ENCODE measurements at regions not wholly inside any gene's neighbourhood (a gene's known extent, or its start where the extent isn't known, plus 50 kb on each side); places are given as distances from the start of the nearest gene placed in this dataset.

DNA sequence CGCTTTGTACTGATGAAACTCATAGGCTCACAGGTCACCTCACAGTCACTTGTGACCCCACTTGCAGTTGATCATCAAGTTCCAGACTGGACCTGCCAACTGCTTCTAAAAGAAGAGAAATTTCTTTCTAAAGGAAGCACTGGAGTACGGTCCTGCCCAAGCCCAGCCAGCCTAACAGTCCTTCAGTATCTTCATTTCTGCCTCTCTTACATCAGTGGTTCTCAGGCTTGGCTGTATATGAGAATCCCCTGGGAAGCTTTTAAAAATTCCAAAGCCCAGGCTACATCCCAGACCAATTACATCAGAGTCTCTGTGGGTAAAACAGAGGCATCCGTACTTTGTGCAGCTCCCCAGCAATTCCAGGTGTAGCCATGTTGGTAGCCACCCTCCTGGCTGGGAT lies 282.1 kb downstream of the NFIB start:
- no peak for TF ChIP-seq TEAD4 (IDR thresholded peaks at IDR 0.05)
- TF ChIP-seq EP300 (IDR thresholded peaks at IDR 0.05; ENCODE audit: borderline replicate concordance): no peak
- no peak for TF ChIP-seq ZBTB7A (IDR thresholded peaks at IDR 0.05; ENCODE audit: low read depth)
- TF ChIP-seq CEBPB (IDR thresholded peaks at IDR 0.05): no peak
- TF ChIP-seq, protein P1, sequence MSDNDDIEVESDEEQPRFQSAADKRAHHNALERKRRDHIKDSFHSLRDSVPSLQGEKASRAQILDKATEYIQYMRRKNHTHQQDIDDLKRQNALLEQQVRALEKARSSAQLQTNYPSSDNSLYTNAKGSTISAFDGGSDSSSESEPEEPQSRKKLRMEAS (IDR thresholded peaks at IDR 0.05): no peak
- TF ChIP-seq TCF12 (IDR thresholded peaks at IDR 0.05; ENCODE audit: low read depth): no peak
- TF ChIP-seq, protein P2, sequence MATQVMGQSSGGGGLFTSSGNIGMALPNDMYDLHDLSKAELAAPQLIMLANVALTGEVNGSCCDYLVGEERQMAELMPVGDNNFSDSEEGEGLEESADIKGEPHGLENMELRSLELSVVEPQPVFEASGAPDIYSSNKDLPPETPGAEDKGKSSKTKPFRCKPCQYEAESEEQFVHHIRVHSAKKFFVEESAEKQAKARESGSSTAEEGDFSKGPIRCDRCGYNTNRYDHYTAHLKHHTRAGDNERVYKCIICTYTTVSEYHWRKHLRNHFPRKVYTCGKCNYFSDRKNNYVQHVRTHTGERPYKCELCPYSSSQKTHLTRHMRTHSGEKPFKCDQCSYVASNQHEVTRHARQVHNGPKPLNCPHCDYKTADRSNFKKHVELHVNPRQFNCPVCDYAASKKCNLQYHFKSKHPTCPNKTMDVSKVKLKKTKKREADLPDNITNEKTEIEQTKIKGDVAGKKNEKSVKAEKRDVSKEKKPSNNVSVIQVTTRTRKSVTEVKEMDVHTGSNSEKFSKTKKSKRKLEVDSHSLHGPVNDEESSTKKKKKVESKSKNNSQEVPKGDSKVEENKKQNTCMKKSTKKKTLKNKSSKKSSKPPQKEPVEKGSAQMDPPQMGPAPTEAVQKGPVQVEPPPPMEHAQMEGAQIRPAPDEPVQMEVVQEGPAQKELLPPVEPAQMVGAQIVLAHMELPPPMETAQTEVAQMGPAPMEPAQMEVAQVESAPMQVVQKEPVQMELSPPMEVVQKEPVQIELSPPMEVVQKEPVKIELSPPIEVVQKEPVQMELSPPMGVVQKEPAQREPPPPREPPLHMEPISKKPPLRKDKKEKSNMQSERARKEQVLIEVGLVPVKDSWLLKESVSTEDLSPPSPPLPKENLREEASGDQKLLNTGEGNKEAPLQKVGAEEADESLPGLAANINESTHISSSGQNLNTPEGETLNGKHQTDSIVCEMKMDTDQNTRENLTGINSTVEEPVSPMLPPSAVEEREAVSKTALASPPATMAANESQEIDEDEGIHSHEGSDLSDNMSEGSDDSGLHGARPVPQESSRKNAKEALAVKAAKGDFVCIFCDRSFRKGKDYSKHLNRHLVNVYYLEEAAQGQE (IDR thresholded peaks at IDR 0.05; ENCODE audit: low read depth): no peak
- TF ChIP-seq EGR1 (IDR thresholded peaks at IDR 0.05): no peak
- TF ChIP-seq TAF1 (IDR thresholded peaks at IDR 0.05; ENCODE audit: low read depth): no peak
- TF ChIP-seq, protein P3, sequence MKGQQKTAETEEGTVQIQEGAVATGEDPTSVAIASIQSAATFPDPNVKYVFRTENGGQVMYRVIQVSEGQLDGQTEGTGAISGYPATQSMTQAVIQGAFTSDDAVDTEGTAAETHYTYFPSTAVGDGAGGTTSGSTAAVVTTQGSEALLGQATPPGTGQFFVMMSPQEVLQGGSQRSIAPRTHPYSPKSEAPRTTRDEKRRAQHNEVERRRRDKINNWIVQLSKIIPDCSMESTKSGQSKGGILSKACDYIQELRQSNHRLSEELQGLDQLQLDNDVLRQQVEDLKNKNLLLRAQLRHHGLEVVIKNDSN (IDR thresholded peaks at IDR 0.05): no peak
- no peak for TF ChIP-seq CREB1 (IDR thresholded peaks at IDR 0.05; ENCODE audit: low read depth)
- TF ChIP-seq NFIC (IDR thresholded peaks at IDR 0.05): no peak

DNA sequence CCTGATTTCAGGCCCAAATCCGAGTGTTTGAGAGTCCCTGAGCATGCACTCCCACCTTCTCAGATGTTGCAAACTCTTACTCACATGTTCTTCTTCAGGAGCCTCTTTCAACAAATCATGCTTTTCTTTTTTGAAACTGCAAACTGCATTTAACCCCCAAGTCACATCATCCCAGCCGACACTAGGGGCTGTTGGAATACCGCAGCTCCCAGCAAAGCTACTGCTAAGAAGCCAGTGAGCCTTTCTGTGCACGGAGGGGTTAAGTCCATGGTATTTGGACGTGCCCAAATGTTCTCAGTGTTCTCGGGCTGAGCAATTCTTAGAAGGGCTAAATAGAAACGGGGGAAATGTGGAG lies 282.9 kb downstream of the NFIB start:
- TF ChIP-seq EP300 (IDR thresholded peaks at IDR 0.05; ENCODE audit: borderline replicate concordance) (peak; percentile 23; the same call in 1 of the 2 replicates), TEAD4 (IDR thresholded peaks at IDR 0.05) (peak; percentile 62; the same call in 1 of the 2 replicates), NFIC (IDR thresholded peaks at IDR 0.05) (0 out of 2 replicates have a peak, but pooled peaks have one; percentile 13)
- TF ChIP-seq, protein P2 (IDR thresholded peaks at IDR 0.05; ENCODE audit: low read depth): no peak
- TF ChIP-seq, protein P1 (IDR thresholded peaks at IDR 0.05): 0 out of 2 replicates have a peak, but pooled peaks have one; percentile 13

DNA sequence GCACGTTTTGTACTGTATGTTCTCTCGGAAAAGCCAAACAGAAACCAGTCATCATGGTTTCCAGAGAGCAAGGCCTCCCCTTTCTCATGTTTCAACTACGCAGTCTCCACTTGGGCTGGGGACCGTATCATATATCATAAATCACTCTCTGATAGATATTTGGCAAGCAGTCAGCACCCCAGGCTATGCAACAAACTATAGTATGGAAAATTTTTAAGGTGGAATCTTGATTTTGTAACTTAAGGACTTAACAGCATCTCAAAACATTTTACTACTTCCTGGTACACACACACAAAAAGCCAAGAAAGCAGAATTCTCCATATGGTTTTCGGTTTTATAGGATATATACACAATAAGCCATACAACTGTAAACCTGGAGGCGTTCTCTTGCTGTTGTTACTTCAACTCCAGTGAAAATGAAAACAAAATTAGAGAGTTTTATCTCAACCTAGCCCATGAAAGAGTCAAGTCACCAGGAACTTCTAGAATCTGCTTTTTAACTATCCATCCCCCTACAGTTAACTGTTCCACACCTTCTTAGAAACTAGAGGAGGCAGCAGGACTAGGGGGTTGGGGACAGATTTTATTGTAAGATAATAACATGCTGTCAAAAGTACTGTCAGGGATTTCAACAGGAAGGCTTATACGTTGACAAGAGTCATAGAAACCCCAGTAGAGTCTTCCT lies 283.4 kb downstream of the NFIB start:
- TF ChIP-seq, protein P2 (IDR thresholded peaks at IDR 0.05; ENCODE audit: low read depth): no peak
- peak; percentile 98 for TF ChIP-seq NFIC (IDR thresholded peaks at IDR 0.05)
- TF ChIP-seq, protein P1 (IDR thresholded peaks at IDR 0.05): peak; percentile 42; the same call in 1 of the 2 replicates
- TF ChIP-seq RAD21 (IDR thresholded peaks at IDR 0.05; ENCODE audit: low read depth): peak; percentile 30; the same call in 1 of the 2 replicates
- TF ChIP-seq TCF12 (IDR thresholded peaks at IDR 0.05; ENCODE audit: low read depth): peak; percentile 85
- no peak for TF ChIP-seq TAF1 (IDR thresholded peaks at IDR 0.05; ENCODE audit: low read depth)
- peak; percentile 86; the same call in 1 of the 2 replicates for TF ChIP-seq EP300 (IDR thresholded peaks at IDR 0.05; ENCODE audit: borderline replicate concordance)
- TF ChIP-seq YY1 (IDR thresholded peaks at IDR 0.05; ENCODE audit: low read depth): peak; percentile 61; the same call in 1 of the 2 replicates
- TF ChIP-seq CREB1 (IDR thresholded peaks at IDR 0.05; ENCODE audit: low read depth): no peak
- no peak for TF ChIP-seq EGR1 (IDR thresholded peaks at IDR 0.05)
- TF ChIP-seq ZBTB7A (IDR thresholded peaks at IDR 0.05; ENCODE audit: low read depth): no peak
- TF ChIP-seq TEAD4 (IDR thresholded peaks at IDR 0.05): peak; percentile 72
- TF ChIP-seq FOXM1 (IDR thresholded peaks at IDR 0.05; ENCODE audit: borderline replicate concordance, low read depth): peak; percentile 50; the same call in 1 of the 2 replicates
- TF ChIP-seq, protein P3 (IDR thresholded peaks at IDR 0.05): no peak
- peak; percentile 78 for TF ChIP-seq CEBPB (IDR thresholded peaks at IDR 0.05)

DNA sequence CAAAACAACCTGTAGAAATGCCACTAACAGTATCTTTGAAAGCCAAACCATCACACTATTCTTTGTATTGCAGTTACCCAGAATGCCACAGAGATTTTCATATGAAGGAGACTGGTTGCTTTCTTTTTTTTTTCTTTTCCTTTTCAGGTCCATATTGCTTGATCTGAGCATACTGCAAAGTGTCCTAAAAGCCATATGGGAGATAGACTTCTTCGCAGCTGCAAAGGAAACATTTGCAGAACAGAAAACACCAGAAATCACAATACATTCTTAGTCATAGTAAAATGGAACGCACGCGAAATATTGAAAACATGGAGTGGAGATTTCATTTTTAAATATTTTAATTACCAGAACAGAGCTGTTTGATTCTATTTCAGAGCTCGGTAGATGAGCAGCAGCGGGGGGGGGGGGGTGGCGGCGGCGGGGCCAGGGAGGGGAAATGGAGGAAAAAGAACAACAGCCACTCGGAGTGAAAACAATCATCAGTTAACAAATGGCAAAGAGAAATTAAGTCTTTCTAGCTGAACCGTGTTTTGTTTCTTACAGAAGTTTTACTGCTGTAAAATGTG lies 284.1 kb downstream of the NFIB start:
- TF ChIP-seq CEBPB (IDR thresholded peaks at IDR 0.05): no peak
- no peak for TF ChIP-seq EGR1 (IDR thresholded peaks at IDR 0.05)
- TF ChIP-seq NFIC (IDR thresholded peaks at IDR 0.05): no peak
- TF ChIP-seq, protein P1 (IDR thresholded peaks at IDR 0.05): no peak
- TF ChIP-seq EP300 (IDR thresholded peaks at IDR 0.05; ENCODE audit: borderline replicate concordance): no peak
